HG02981 (cell line): ENCODE measurements at regions not wholly inside any gene's neighbourhood (a gene's known extent, or its start where the extent isn't known, plus 50 kb on each side); places are given as distances from the start of the nearest gene placed in this dataset.
"Not testable (repeated sequence)": the region's sequence is repeated elsewhere in the genome, so short reads cannot be mapped to it uniquely, and the experiment has no call there.

Experiments used
- ATAC-seq: cut with Tn5 transposase; IDR thresholded peaks from one replicate; pipeline ENCODE4 v1.9.1; 2021; ENCODE audit warnings: mild to moderate bottlenecking, moderate library complexity; ENCODE audit not compliant: unreplicated experiment

DNA sequence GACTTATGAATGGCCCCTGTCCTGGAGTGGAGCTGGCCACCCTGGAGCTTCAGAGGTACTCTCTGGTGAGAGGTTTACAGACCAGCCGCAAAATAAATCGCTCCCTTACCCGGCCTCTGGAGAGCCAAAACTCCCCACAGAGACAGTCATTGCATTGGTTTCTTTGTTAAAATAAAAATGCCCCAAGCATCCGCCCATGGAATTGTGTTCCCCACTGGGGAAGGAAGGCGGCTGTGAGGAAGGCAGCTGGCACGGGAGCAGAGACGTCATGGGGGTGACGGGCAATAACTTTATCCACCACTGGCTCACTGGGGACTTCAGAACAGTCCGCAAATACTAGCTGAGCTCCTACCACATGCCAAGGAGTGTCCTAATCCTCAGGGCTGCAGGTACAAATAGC lies 266.2 kb upstream of the FOXF1 start:
- no peak for ATAC-seq

DNA sequence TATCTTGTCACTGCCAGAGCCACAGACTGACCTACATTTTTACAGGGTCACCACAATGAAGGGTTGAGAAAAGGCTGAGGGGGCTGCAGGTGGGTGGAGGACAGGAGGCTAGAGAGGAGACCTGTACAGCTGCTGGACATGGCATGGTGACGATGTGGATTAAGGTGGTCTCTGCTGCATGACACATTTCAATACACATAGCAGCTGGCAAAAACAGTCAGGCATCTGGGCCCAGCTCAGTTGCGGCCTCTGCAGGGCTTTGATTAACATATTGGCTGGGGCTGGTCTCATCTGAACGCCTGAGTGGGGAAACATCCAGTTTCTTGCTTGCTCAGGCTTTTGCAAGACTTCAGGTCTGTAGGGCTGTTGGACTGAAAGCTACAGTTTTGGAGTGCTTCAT lies 265.4 kb upstream of the FOXF1 start:
- ATAC-seq: no peak

DNA sequence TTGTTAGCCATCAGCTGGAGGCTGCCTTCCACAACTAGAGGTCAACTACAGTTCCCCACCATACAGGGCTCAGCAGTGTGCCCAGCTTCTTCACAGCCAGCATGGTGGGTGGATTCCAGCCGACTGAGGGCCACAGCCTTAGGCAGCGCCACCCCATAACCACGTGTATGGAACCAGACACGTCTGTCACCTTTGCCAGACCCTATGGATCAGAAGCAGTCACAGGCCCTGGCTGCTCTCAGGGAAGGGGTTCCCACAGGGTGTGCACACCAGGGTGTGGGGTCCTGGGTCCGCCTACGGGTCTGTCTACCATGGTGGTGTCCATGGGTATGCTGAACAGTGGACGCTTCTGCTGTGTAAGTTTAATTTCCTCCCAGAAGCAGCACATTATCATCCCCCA lies 265.0 kb upstream of the FOXF1 start:
- ATAC-seq: no peak

DNA sequence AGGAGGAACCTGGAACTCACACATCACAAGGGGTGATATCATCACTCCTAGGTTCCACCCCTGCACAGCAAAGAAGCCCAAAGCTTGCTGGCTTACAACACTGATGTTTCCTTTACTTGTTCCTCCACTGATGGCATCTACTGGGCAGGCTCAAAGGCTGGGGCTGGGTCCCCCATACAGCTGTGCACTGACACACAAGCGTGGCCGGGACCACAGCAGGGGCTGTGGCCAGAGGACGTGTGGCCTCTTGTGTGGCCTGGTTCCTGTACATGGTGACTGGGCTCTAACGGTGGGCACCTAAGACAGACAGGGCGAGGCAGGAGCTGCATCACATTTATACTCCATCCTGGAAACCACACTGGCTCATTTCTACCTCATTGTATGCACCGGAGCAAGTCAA lies 264.4 kb upstream of the FOXF1 start:
- ATAC-seq: no peak

DNA sequence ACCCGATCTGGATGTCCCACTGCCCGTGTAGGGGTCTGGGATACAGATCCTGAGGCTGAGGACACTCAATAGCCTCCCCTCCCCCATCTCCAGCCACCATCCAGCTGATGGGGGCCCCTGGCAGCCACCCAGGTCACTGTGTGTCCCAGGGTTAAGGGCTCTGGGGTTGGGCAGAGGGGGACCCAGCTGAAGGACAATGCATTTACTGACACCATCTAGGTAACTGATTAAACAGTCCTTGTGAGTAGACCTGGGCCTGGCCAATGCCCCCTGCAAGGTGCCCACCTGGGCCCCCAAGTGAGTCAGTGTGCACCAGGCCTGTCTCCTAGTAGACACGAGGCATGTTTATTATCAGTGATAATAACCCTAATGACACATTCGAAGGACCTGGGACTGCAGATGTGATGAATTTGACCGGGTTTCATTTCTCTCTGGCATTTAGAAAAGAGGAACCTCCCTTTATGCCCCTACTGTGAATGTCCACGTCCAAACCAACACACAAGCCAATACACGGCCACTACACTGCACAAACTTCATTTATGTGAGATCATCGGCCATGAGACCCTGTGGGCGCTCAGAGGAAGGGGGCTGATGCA lies 261.9 kb upstream of the FOXF1 start:
- ATAC-seq: no peak

DNA sequence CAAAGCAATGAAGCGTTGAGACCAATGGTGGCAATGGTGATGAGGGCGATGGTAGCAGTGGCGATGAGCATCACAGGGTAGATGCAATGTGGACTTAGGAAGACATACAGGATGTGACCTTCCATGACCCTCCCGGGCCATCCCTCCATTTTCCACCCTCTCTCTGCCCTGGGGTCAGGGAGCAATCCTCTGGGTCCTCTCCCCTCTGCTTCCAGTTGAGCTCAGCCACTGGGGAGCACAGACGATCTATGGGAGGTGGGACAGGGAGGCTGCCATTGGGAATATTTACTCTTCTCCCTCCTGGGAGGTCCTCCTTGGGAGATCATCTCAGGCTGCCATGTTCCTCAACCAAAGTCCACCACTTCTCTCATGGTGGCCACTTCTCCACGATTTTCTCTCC lies 260.7 kb upstream of the FOXF1 start:
- ATAC-seq: no peak

DNA sequence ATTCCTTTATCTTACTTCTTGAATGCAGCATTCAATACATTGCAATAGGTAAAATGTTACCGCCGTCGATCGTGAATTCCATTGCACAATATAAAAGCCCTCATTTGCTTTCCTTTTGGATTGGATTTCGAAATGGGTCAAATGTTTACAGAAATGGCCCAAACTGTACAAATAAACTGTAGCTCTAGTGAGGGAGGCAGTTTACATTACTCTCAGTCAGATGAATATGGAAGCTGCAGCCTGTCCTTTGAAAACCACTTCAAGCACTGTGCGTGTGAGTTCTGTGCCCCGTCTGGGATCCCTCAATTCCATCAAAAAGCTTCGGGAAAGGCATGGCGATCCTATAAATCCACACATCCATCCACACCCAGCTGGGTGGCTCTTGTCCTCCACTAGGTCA lies 258.6 kb upstream of the FOXF1 start:
- no peak for ATAC-seq

DNA sequence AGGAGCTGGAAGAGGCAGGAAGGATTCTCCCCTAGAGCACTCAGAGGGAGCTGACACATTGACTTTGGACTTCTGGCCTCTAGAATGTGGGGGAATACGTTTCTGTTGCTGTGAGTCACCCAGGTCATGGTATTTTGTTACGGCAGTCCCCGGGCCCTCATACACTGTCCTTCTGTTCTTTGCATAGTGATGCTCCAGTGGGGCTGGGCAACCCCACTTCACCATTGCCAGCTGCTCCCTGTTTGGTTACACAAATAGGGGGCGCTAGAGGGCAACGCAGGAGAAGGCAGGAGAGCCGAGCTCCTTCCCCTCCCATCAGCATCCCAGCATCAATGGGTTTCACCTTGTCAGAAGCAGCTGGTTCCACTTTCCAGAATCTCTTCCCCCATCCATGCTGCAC lies 257.7 kb upstream of the FOXF1 start:
- no peak for ATAC-seq

DNA sequence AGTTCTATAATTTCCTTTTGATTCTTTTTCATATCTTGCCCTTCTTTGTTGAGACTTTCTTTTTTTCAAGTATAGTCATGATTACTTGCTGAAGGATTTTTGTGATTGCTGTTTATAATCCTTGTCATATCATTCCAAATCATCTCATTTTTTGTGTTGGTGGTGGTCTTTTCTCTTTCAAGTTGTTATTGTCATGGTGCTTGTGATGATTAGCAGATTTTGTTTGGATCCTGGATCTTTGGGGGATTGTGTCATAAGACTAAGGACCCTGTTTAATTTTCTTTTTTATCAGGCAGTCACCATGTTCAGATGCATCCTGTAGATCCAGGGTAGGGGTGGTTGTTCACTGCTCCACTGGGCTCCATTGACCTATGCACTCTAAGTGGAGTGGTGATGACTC lies 254.4 kb upstream of the FOXF1 start:
- no peak for ATAC-seq

DNA sequence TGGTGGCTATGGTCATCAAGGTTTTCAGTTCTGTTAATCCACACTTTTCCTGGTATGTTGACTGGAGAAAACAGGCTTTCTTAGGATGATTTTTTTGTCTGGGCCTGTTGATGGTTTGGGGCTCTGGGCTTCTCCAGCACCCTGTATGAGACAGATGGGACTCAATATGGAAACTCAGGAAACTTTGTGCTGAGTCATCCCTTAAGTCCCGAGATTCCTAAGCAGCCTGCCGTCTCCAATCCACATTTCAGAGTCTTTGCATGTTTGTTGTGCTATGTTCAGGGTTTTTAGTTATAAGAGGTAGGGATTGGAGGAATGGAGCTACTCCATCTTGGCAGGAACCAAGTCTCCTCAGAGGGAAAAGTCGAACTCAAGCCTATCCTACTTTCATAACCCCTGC lies 253.3 kb upstream of the FOXF1 start:
- no peak for ATAC-seq

DNA sequence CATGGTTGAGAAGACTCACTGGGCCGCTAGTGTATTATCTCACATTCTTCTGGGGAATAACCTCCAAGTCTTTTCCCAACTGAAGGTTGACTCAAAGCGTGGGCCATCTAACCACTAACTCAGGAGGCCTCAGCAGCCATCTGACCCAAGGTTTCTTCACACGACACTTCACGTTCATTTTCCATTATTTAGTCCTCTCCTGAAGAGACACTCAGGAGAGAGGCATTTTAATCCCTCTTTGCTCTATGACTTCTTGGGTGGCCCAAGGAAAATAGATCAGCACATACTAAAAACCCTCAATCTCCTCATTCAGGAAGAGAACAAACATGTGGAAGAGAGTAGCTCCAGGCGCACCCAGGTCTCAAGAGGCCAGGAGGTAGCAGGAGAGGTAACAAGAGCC lies 252.8 kb upstream of the FOXF1 start:
- ATAC-seq: no peak

DNA sequence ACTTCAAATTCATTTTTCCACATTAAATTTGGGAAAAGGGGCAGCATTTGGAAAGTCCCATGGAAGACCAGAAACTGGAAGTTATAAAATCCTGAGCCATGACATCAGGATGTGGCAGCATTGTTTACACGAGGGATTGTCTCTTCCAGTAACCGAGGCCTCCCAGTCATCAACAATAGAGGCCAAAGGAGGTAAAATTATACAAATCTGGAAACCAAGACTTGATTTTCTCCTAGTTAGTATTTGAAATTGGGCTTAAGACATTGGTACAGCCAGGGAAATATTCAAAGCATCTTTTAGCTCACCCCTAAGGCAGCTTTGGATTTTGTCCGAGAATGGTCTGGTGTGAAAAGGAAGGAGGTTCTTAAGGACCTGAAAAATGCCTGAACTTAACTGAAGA lies 251.6 kb upstream of the FOXF1 start:
- ATAC-seq: no peak

DNA sequence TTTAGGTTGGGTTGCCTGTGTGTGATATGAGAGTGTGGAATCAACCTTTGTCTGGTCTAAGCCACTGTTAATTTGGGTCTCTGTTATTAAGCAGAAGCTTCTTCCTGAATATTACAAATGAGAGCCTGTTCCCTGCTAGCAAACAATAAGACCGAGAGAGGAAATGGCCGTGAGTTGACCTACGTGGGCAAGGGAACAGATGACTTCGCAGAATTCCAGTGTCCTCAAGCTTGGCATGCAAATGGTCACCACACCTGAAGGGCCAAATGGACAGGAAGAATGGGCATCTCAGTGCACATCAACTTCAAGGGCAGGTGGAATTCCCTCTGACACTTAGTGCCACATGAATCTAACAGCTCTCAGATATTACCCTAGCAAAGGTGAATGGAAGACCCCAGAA lies 250.8 kb upstream of the FOXF1 start:
- ATAC-seq: no peak

DNA sequence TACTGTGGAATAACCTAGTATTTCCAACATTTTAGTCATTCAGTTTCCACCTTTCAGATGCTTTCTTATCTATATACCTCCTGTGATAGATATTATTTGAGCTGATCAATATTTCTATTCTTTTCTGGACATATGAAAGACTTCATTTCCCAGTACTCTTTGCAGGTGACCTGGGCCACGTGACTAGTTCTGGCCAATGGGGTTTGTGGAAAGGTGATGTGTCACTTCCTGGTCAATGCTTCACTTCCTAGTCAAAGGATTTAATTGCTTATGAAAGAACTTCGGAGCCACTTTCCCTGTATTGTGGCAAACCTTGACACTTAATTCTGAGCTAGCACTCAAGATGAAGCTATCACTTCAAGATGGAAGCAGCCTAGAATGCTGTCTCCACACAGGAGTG lies 248.9 kb upstream of the FOXF1 start:
- no peak for ATAC-seq

DNA sequence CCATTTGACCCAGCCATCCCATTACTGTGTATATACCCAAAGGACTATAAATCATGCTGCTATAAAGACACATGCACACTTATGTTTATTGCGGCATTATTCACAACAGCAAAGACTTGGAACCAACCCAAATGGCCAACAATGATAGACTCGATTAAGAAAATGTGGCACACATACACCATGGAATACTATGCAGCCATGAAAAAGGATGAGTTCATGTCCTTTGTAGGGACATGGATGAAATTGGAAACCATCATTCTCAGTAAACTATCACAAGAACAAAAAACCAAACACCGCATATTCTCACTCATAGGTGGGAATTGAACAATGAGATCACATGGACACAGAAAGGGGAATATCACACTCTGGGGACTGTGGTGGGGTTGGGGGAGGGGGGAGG lies 242.7 kb upstream of the FOXF1 start:
- not testable (repeated sequence) for ATAC-seq

DNA sequence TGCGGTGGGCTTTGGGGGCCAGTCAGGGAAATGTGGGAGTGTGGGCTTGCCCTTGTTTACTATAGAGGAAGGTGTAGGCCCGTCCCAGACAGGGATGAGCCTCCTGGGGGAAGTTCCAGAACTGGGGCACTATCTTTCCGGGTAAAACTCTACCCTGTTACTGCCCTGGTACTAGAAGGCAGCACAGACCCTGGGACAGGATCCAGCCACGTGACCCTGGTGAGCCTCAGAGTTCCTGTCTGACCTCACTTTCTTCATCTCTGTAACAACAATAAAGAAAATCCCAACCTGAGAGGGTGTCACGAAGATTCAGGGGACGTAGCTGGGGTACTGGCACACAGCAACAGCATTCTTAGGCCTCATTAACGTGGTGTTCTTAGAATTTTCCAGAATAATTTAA lies 239.6 kb upstream of the FOXF1 start:
- no peak for ATAC-seq

DNA sequence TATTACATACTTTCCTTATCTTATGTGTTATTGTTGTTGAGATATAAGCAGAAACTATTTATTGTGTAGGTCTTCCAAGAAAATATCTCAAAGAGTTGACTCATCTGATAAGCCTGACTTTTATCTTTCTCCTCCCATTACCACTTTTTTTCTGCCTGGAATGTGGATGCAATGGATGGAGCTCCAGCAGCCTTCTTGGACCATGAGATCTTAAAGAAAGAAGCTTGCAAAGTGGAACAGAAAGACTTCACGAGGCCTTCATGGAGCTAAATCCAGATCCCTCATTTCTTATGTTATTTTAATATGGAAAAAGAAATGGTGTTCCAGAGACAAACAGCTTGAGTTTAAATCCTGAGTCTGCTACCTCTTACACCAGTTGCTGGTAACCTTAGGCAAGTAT lies 237.6 kb upstream of the FOXF1 start:
- ATAC-seq: no peak

DNA sequence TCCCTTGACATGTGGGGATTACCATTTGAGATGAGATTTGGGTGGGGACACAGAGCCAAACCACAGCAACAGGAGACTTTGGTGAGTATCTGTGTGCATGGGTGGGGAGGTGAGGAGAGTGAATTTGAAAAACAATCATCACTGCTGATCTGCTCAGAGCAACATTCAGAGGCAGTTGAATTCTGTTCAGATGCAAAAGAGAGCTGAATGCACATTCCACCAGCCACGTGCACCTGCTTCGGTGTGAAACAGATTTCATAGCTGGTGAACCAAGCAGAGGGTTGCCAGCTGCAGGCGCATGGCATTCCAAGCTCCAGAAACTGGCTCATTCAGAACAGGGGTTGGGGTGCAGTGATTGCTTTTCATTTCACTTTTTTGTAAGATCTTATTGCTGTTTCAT lies 233.1 kb upstream of the FOXF1 start:
- no peak for ATAC-seq

DNA sequence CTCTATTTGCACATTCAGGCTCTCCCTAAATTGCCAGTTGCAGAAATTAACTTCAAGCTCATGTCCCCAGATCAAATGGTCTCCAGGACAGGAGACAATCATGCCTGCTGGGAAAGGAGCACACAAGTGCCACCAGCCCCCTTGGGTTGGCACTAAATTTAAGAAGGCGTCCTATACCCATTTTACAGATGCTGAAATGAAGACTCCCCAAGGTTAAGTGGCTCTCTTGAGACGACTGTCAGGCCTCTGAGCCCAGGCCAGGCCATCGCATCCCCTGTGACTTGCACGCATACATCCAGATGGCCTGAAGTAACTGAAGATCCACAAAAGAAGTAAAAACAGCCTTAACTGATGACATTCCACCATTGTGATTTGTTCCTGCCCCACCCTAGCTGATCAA lies 232.5 kb upstream of the FOXF1 start:
- ATAC-seq: not testable (repeated sequence)

DNA sequence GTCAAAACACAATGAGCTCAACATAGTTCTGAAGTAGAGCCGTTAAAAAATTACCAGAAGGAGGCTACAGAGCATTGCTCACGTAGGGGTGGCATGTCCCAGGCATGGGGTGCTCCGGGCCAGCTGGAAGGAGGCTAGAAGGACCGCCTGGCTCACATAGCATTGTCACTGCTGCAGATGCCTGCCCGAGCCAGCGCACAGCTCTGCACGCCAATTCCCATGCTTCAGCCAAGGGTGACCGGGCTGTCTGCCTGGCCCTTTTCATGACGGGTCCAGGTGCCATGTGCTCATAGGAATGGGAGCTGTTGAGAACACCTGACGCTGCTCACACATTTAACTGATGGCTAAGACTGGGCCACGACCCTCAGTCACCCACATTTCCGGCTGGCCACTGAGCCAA lies 228.9 kb upstream of the FOXF1 start:
- ATAC-seq: no peak

DNA sequence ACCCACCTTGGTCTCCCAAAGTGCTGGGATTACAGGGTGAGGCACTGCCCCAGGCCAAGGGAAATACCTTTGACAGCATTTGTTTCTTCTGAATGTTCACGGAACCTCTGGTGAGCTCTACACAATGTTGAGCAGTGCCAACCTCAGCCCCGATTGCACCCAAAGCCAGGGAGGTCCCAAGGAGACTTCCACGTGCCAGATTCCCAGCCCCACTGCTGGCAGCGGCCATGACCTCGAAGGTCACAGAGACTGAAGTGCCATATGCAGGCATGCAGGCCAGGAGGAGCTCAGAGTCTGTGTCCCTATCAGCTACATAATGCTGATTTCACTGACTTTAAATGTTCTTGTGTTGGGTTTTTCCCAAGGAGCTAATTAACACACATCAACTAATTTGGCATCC lies 226.4 kb upstream of the FOXF1 start:
- ATAC-seq: no peak

DNA sequence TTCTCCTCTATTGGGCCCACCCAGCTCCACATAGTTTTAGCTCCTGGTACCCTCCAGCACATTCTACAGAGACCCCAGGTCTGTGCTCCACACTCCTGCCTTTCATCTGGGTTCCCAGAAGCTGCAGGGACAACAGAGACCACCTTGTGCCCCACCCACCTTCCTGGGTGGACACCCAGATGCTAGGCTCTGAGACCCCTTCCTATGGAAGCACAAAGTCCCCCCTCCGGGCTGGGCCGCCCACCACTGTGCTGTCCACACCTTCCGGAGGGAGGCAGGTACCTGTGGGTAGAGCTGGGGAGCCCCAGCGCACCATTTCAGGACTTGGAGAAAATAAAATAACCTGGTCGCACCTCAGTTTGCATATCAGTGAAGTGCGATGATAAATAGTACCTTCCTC lies 224.9 kb upstream of the FOXF1 start:
- ATAC-seq: no peak

DNA sequence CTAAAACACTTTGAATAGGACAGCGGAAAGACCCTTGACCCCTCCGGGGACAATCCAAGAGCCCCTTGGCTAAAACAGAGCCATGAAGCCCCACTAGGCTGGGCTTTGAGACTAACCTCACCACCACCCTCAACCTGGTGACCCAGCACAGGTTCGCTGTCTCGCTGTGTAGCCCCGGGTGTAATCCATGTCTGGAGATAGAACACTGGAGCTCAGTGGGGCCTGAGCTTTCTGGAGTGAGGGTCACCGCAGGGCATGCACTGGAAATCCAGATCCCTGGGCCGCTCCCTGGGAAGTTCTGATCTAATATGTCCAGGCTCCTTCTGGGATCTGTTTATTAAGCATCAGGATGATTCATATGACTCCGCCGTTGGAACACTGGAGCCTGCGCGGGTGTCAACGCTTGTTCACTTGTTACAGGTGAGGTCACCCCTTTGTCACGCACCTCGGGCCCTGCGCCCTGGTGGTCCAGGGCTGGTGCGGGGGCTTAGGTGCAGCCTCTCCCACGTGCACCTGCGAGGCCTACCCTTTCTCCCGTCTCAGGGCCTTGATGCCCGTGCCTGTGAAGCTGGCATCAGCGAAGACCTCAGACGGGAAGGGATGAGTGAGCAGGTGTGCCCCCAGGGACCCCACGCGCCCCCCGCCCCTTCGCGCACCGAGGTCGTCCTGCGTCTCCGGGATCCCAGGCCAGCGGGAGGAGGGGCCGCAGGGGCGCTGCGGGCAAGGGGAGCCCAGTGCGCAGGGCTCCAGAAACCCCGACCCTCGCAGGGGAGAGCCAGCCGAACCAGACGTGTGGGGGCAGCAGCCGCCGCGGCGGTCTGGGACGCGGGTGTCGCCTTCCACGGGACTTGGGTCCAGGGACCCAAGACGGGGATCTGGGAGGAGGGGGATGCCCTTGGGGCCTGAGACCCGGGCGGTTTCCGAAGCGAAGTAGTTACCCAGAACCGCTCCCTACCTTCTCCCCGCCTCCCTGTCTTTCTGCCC lies 224.1 kb upstream of the FOXF1 start:
- no peak for ATAC-seq
